ENCODE measurements at regions not wholly inside any gene's neighbourhood (a gene's known extent, or its start where the extent isn't known, plus 50 kb on each side); places are given as distances from the start of the nearest gene placed in this dataset.

GRCh38 chr2:236663287-236664101 is 93.9 kb downstream of the ACKR3 start:
- Histone ChIP-seq H3K9me3 (peaks cover 0 to 11% (median 8%) of the 10 kb centered on the region in 4 donors), H3K36me3 (no peaks in the 10 kb centered on the region), H3K27me3 (no peaks in the 10 kb centered on the region), H3K27ac (peak overlapping the region in 4 of 5 donors; percentile 54 to 80 (median 70)), H3K4me3 (no peak overlapping the region), H3K4me1 (peaks cover 0 to 35% (median 17%) of the 10 kb centered on the region in 4 donors)
- TF ChIP-seq POLR2A (IDR thresholded peaks at IDR 0.05) (no peak), POLR2AphosphoS5 (IDR thresholded peaks at IDR 0.05) (peak in 2 of 3 donors; percentile 30 to 51)
- WGBS, 5 donors: 55 to 77% (median 61%) methylated on average over 17 of the region's 17 CpGs
- intact Hi-C loops (cut with DNase I; ENCODE audit: low total_unique reads): no loop called here
- peak in 1 of 2 donors; percentile 80 for DNase-seq

DNA sequence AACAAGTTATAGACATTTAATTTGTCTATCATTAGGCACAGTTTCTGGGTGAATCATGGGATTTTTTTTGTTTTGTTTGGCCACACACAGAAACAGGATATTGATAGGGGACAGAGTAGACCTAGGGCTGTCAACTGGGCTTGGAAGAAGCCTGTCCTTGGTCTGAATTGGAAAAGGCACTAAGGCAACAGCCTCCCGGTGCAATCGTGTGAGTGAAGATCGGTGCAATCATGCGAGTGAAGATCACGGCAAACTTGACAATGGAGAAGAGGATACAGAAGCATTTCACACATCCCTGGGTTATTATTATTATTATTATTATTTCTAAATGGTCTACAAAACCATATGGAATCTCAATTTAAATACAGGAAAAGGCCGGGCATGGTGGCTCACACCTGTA is 94.5 kb downstream of the ACKR3 start:
- Histone ChIP-seq H3K27ac (peak overlapping the region in 4 of 5 donors; percentile 54 to 80 (median 70)), H3K4me1 (peaks cover 0 to 41% (median 17%) of the 10 kb centered on the region in 4 donors), H3K36me3 (no peaks in the 10 kb centered on the region), H3K9me3 (peaks cover 0 to 11% (median 8%) of the 10 kb centered on the region in 4 donors), H3K4me3 (no peak overlapping the region), H3K27me3 (no peaks in the 10 kb centered on the region)
- no peak for TF ChIP-seq EP300 (IDR thresholded peaks at IDR 0.05)
- no peak for TF ChIP-seq POLR2A (IDR thresholded peaks at IDR 0.05)
- TF ChIP-seq, protein P1, sequence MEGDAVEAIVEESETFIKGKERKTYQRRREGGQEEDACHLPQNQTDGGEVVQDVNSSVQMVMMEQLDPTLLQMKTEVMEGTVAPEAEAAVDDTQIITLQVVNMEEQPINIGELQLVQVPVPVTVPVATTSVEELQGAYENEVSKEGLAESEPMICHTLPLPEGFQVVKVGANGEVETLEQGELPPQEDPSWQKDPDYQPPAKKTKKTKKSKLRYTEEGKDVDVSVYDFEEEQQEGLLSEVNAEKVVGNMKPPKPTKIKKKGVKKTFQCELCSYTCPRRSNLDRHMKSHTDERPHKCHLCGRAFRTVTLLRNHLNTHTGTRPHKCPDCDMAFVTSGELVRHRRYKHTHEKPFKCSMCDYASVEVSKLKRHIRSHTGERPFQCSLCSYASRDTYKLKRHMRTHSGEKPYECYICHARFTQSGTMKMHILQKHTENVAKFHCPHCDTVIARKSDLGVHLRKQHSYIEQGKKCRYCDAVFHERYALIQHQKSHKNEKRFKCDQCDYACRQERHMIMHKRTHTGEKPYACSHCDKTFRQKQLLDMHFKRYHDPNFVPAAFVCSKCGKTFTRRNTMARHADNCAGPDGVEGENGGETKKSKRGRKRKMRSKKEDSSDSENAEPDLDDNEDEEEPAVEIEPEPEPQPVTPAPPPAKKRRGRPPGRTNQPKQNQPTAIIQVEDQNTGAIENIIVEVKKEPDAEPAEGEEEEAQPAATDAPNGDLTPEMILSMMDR (IDR thresholded peaks at IDR 0.05): no peak
- TF ChIP-seq POLR2AphosphoS5 (IDR thresholded peaks at IDR 0.05): no peak
- no peak for DNase-seq
- intact Hi-C loops (cut with DNase I; ENCODE audit: low total_unique reads): no loop called here
- 87 to 94% (median 91%) methylated on average over 6 of the region's 6 CpGs for WGBS, 5 donors

DNA sequence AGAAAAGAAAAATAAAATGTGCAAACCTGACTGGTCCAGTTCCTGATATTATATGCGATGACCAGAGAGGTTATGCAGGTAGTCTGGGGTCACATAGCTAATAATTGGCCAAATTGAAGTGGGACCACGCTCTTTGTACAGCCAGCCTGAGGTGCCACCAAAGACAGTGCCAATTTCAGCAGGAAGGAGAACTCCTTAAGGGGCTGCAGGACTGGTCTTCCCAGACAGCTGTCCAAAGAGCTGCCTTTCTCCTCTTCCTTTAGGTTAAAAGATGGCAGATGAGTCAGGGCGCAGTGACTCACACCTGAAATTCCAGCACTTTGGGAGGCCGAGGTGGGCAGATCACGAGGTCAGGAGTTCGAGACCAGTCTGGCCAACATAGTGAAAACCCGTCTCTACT is 95.5 kb downstream of the ACKR3 start:
- H3K9me3 ChIP-seq: peaks cover 0 to 11% (median 8%) of the 10 kb centered on the region in 4 donors
- 86 to 97% (median 93%) methylated on average over 7 of the region's 7 CpGs for WGBS, 5 donors
- H3K27ac ChIP-seq: no peak overlapping the region
- H3K4me3 ChIP-seq: no peak overlapping the region
- TF ChIP-seq EP300 (IDR thresholded peaks at IDR 0.05) (no peak), POLR2AphosphoS5 (IDR thresholded peaks at IDR 0.05) (no peak), POLR2A (IDR thresholded peaks at IDR 0.05) (no peak)
- TF ChIP-seq, protein P1 (IDR thresholded peaks at IDR 0.05): no peak
- intact Hi-C loops (cut with DNase I; ENCODE audit: low total_unique reads): no loop called here
- peaks cover 0 to 31% (median 17%) of the 10 kb centered on the region in 4 donors for H3K4me1 ChIP-seq
- no peak for DNase-seq
- H3K27me3 ChIP-seq: no peaks in the 10 kb centered on the region
- H3K36me3 ChIP-seq: no peaks in the 10 kb centered on the region

- H3K27me3 ChIP-seq: no peaks in the 10 kb centered on the region
- H3K4me1 ChIP-seq: peaks cover 0 to 29% (median 16%) of the 10 kb centered on the region in 4 donors
- intact Hi-C loops (cut with DNase I; ENCODE audit: low total_unique reads): no loop called here
- 84 to 92% (median 90%) methylated on average over 11 of the region's 11 CpGs for WGBS, 5 donors
- no peak overlapping the region for H3K4me3 ChIP-seq
- H3K36me3 ChIP-seq: no peaks in the 10 kb centered on the region
- no peak overlapping the region for H3K27ac ChIP-seq
- peaks cover 0 to 11% (median 8%) of the 10 kb centered on the region in 4 donors for H3K9me3 ChIP-seq
- TF ChIP-seq POLR2AphosphoS5 (IDR thresholded peaks at IDR 0.05) (no peak), POLR2A (IDR thresholded peaks at IDR 0.05) (no peak), EP300 (IDR thresholded peaks at IDR 0.05) (no peak)
- TF ChIP-seq, protein P1 (IDR thresholded peaks at IDR 0.05): no peak
- DNase-seq: no peak
Observed at GRCh38 chr2:236665572-236666118, 96.0 kb downstream of the ACKR3 start.
